ENCODE measurements at regions not wholly inside any gene's neighbourhood (a gene's known extent, or its start where the extent isn't known, plus 50 kb on each side); places are given as distances from the start of the nearest gene placed in this dataset.

DNA sequence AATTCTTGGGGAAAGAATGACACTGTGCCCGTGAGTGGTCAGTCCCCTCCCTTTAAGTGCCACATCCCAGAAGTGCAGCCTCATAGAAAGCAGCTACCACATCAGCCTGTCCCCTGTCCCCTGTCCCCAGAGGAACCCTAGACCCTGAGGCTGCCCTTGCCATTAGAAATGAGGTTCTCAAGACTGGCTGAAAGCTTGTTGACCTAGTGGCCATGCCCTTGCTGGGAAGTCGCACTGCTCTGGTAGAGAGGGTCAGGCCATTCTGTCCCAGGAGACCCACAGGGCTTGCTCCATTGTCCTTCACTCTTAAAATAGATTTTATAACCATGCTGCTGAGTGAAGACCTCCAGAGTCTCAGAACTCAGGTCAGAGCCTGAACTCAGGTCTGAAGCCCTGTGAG is 184.5 kb downstream of the RGS3 start:
- TF ChIP-seq EP300 (IDR thresholded peaks at IDR 0.05; ENCODE audit: borderline replicate concordance in 1 of 2, low read depth in 2 of 2, low read length in 2 of 2) (no peak), POLR2A (IDR thresholded peaks at IDR 0.05; ENCODE audit: control extremely low read depth in 1 of 2, low read depth in 2 of 2, low read length in 2 of 2) (no peak), BRCA1 (IDR thresholded peaks at IDR 0.05; ENCODE audit: low read depth, low read length) (no peak), CHD2 (IDR thresholded peaks at IDR 0.05; ENCODE audit: low read length) (no peak)
- TF ChIP-seq, protein P1, sequence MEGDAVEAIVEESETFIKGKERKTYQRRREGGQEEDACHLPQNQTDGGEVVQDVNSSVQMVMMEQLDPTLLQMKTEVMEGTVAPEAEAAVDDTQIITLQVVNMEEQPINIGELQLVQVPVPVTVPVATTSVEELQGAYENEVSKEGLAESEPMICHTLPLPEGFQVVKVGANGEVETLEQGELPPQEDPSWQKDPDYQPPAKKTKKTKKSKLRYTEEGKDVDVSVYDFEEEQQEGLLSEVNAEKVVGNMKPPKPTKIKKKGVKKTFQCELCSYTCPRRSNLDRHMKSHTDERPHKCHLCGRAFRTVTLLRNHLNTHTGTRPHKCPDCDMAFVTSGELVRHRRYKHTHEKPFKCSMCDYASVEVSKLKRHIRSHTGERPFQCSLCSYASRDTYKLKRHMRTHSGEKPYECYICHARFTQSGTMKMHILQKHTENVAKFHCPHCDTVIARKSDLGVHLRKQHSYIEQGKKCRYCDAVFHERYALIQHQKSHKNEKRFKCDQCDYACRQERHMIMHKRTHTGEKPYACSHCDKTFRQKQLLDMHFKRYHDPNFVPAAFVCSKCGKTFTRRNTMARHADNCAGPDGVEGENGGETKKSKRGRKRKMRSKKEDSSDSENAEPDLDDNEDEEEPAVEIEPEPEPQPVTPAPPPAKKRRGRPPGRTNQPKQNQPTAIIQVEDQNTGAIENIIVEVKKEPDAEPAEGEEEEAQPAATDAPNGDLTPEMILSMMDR (IDR thresholded peaks at IDR 0.05; ENCODE audit: control extremely low read depth in 1 of 3, insufficient read depth in 1 of 3, low read depth in 1 of 3, low read length in 3 of 3), result no peak
- TF ChIP-seq, protein P2, sequence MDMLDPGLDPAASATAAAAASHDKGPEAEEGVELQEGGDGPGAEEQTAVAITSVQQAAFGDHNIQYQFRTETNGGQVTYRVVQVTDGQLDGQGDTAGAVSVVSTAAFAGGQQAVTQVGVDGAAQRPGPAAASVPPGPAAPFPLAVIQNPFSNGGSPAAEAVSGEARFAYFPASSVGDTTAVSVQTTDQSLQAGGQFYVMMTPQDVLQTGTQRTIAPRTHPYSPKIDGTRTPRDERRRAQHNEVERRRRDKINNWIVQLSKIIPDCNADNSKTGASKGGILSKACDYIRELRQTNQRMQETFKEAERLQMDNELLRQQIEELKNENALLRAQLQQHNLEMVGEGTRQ (IDR thresholded peaks at IDR 0.05; ENCODE audit: low read length), result no peak
